ENCODE measurements at regions not wholly inside any gene's neighbourhood (a gene's known extent, or its start where the extent isn't known, plus 50 kb on each side); places are given as distances from the start of the nearest gene placed in this dataset.

GRCh38 chr16:79713609-79714309, 113.2 kb upstream of the MAF start:
- no peak for DNase-seq (ENCODE audit: low read depth)

GRCh38 chr16:79712276-79712675, 111.7 kb upstream of the MAF start:
- DNase-seq (ENCODE audit: low read depth), result no peak

GRCh38 chr16:79707876-79708275, 107.3 kb upstream of the MAF start:
- no peak for DNase-seq (ENCODE audit: low read depth)

DNA sequence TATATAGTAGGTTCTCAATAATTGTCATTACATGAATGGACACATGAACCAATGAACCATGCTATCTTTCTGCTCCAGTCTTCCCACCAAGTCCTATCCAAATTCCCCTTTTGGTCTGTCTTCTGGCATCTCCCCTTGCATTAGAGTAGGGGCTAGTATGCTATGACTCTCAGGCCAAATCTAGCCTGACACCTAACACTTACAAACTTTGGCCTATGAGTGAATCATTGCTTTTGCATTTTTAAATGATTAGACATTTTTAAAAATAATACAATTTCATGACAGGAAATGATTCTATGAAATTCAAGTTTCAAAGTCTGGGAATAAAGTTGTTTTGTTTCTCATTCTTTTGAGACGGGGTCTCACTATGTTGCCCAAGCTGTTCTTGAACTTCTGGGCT, 102.5 kb upstream of the MAF start:
- no peak for DNase-seq (ENCODE audit: low read depth)

DNA sequence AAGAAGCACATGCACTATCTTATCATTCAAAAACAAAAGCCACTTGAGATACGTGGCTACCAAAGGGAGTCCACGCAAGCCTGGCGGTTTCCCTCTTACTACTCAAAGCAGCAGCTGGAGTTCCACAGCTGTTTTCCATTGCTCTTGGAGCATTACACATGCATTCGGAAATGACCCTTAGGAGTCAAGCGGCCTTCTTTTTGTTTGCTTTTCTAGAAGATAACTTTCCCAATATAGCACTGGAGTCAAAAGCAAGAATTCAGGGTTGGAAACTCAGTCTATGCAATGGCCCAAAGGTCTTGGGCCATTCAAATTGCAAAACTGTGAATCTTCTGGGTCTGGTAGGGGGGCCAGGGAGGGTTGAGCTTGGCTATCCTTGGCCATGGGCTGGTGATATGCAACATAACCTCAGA, 97.8 kb upstream of the MAF start:
- DNase-seq (ENCODE audit: low read depth), result no peak

DNA sequence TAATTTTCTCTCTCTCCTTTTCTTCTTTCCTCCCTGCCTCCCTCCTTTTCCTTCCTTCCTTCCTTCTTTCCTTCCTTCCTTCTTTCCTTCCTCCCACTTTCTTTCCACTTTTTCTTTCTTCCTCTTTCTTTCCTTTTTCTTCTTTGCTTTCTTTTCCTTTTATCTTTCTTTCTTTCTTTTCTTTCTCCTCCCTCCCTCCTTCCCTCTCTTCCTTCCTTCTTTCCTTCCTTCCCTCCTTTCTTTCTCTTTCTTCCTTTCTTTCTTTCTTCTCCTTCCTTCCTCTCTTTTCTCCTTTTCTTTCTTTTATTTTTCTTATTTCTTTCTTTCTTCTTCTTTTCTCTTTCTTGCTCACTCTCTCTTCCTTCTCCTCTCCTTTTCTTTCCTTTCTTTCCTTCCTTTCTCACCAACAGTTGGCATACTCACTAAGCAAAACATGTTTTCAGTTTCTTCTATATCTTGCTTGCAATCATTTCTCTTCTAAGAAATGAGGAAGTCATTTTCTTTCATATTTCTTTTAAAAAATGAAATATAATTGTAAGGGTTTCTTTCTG, 97.1 kb upstream of the MAF start:
- no peak for DNase-seq (ENCODE audit: low read depth)

- DNase-seq (ENCODE audit: low read depth), result no peak
These were observed 90.5 kb upstream of the MAF start for GRCh38 chr16:79691007-79691406.

DNA sequence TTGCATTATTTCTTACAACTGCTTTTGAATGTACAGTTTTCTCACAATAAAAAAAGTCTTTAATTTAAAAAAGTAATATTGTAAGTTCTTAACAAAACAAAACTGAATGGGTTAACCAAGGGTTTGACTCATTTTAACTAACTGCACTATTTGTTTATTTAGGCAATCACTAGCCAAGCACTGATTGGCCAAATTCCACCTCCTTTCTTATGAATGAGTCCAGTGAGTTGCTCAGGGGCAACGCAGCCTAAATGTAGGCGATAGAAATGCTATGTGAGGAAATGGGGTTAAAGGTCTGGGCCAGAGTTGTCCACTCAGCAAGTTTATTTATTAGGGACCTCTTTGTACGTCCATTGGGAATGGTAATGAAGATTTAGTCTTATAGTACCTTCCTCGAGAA, 89.6 kb upstream of the MAF start:
- DNase-seq (ENCODE audit: low read depth), result no peak

- no peak for DNase-seq (ENCODE audit: low read depth)
These were observed 87.0 kb upstream of the MAF start for GRCh38 chr16:79687249-79688130.

DNA sequence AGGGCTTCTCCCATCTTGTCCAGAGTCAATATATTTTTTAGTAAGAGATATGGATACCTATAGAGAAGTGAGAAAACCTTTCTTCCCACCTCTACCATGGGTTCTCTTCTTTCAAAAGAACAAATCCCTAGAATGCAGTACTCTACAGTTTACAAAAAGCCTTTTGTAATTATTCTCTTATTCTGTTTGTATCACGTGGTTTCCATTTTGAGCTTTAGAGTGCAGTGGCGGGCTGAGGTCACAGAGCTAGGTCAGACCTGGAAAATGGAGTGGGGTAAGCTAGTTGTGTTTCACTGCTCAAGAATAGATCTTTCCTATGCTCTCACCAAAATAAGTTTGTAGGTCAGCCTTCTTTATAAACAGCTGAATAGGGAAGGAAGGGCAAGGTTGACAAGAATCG, 85.3 kb upstream of the MAF start:
- DNase-seq (ENCODE audit: low read depth), result no peak

- DNase-seq (ENCODE audit: low read depth), result no peak
These were observed 78.8 kb upstream of the MAF start for GRCh38 chr16:79679334-79679733.

GRCh38 chr16:79677799-79678530, 77.4 kb upstream of the MAF start:
- DNase-seq (ENCODE audit: low read depth), result no peak

DNA sequence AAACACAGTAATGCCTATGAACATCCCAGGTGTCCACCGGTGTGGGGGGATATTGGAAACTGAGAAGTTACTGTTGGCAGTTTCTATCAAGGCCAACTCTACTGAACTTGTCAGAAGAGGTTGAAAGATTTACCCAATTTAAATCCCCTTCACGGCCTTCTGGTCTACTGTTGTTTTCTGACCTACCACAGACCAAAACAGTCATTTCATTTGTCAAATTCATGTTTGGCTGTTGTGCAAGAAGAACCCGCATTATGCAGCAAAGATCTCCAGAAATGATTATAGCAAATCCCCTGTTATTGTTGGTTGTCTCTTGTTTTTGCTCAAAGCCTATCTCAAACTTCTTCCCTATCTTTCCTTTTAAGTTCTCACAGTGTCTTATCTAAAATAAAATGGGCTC, 73.1 kb upstream of the MAF start:
- no peak for DNase-seq (ENCODE audit: low read depth)

- no peak for DNase-seq (ENCODE audit: low read depth)
These were observed 72.0 kb upstream of the MAF start for GRCh38 chr16:79672524-79672923.

DNA sequence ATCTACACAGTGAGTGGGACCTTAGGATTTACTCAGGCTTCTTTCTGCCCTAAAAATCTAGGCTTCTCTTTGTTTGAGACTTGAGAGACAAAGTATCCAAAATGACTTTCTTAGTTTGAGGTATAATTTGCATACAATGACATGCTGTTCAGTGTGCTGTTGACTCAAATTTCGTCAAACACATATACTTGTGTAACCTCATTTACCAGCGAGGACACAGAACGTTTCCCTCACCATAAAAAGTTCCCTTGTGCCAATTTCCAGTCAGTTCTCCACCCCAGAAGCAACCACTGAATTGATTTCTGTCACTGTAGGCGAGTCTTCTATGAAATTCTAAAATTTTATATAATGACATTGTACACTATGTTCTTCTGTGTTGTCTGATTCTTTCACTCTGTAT, 68.0 kb upstream of the MAF start:
- DNase-seq (ENCODE audit: low read depth), result no peak

DNA sequence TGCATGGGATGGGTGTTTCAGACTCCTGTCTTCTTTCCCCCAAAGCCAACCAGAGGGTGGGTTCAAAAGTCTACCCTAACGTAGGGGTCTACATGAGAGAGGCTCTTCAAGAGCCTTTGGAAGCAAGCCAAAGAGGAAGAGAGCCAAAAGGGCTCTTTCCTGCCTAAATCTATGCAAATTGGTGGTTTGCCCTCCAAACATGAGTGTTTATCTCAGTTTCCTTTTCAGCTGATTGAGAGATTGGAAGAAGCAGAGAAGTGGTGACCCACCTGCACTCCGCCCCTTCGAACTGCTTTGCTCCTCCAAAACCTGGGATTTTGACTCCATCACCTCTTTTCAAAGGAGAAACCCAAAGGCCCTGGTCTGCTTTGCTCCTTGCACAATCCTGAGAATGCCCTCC, 65.4 kb upstream of the MAF start:
- no peak for DNase-seq (ENCODE audit: low read depth)

GRCh38 chr16:79664407-79664806, 63.9 kb upstream of the MAF start:
- DNase-seq (ENCODE audit: low read depth), result no peak

- DNase-seq (ENCODE audit: low read depth), result no peak
These were observed 62.3 kb upstream of the MAF start for GRCh38 chr16:79662669-79663313.

DNA sequence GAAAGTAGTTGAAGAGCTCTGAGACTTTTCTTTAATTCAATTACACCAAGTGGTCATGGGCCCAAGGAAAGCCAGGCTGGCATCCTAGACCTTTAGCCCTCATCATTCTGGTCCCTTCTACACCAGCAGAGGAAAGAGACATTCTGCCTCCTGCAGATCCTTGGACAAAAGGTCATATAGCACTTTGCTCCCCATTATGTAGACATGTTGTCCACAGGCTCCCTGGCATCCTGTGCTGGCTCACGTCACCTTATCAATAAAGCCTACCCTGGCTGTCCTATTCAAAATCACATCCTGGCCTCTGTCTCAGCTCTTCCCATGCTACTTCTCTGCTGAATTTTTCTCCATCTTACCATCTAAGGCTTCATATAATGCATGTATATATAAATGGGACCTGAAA, 61.6 kb upstream of the MAF start:
- DNase-seq (ENCODE audit: low read depth), result no peak

- no peak for DNase-seq (ENCODE audit: low read depth)
These were observed 61.0 kb upstream of the MAF start for GRCh38 chr16:79661578-79661977.

GRCh38 chr16:79659344-79659743, 58.8 kb upstream of the MAF start:
- no peak for DNase-seq (ENCODE audit: low read depth)

Measured in ELR (cell line).